Stimulated activated naive CD8-positive, alpha-beta T cell treated with anti-CD3 and anti-CD28 coated beads, Interleukin-15, Interleukin-2, amounts not matched to agents 100 U/mL and 50 U/mL, for 24 hours (primary cell): ENCODE measurements at regions not wholly inside any gene's neighbourhood (a gene's known extent, or its start where the extent isn't known, plus 50 kb on each side); places are given as distances from the start of the nearest gene placed in this dataset.

Source experiments
- ATAC-seq: fragments of 150-1000 bp; cut with Tn5 transposase; one replicate; pipeline ENCODE4 v1.10.0; 2021
- DNase-seq: peaks from one replicate; pipeline ENCODE4 v3.0.0; 2021

DNA sequence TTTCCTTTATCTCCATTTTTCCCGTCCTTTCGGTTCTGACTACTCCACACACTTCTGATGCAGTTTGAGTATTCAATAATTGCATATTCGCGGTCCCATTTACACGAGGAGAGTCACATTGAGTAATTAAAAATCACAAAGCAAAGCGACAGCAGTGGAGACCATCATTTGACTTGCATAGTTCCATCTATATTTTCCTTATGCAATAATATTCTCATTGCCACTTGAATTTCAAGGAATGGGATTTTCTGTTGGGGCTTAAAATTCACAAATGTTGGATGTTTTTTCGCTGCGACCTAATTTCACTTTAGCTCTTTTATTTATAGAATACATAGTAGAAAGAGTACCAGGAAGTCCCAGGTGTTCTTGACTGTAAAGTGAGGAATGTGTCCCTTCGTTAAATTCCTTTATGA is 186.8 kb downstream of the ZEB2 start:
- ATAC-seq (no peak), DNase-seq (no peak)

DNA sequence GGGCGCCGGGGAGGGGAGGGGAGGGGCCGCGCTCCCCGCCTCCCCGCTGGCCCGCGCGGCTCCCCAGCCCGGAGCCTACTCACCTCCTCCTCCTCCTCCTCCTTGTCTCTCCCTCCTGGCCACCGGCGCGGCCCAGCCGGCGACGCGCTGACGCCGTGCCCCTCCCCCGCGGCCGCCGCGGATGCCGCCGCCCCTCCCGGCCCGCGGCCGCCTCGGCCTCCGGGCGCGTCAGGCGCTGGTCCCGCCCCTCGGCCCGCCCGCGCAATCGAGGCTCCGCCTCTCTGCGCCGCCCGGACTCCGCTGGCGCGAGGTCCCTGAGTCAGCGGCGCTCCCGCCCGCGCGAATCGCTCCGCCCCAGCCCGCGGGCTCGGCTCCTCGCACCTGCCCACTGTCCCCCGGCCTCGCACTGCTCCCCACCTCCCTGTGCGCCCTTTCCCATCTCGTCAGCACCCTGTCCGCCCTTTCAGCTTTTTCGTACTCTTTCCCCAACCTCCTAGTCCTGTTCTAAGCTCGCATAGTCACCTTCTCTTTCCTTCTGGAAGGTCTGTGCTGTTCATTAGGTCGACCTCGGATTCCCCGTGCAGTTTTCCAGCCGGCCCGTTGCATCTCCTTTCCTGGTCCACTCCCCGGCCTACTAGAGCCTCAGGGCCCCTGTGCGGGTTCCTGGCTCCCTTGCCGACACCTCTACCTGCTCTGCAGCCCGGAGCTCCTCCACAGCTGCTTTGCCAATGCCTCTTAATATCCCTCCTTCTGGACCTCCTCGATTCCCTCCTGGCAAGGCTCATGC is 187.4 kb downstream of the ZEB2 start:
- DNase-seq: peak; percentile 91
- ATAC-seq: peak; percentile 92

- ATAC-seq: no peak
Measured at GRCh38 chr2:144331674-144332355, 188.1 kb downstream of the ZEB2 start.

DNA sequence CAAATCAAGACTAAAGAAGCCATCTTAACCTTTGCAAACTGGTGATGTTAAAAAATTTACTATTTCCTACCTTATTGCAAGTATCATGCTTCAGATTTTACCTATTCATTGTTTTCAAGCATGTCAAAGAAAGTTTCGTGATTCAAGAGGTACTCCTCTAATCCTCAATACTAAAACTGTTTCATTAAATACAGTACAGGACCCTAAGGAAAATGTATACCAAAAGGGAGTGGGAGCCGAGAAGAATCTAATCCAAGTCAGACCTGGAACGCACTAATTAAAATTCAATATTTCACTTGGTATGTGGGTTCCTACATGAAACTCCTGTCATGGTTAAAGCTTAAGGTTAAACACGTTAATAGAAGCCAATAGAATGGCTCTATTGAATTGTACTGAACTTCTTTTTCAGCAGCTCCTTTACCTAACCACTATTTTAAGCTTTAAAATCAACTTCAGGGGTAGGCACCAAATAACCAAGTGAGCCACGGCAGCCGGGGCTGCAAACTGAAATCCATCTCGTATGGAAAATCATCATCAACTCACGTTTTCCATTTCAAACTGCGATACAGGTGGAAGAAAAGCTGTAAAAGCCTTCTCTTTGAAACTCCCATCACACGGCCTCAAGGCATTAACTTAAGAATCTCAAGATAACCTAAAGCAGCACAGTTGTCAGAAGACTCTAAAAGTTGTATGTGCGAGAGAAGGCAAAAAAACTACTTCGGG is 188.8 kb downstream of the ZEB2 start:
- peak; percentile 1 for ATAC-seq
- DNase-seq: peak; percentile 33

More at GRCh38 chr2:144331674-144332355, 188.1 kb downstream of the ZEB2 start:
- DNase-seq: no peak

- DNase-seq: no peak
- no peak for ATAC-seq
Measured at GRCh38 chr2:144329472-144329871, 190.4 kb downstream of the ZEB2 start.

DNA sequence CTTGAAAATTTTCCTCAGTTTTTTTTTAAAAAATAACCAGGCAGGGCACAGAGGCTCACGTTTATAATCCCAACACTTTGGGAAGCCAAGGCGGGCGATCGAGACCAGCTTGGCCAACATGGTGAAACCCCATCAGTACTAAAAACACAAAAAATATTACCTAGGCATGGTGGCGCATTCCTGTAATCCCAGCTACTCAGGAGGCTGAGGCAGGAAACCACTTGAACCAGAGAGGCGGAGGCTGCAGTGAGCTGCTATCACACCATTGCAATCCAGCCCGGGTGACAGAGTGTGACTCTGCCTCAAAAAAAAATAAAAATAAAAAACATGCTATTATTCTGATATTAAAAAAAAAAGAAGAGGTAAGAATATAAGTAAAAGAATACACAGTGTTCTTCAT is 191.0 kb downstream of the ZEB2 start:
- DNase-seq: peak; percentile 34
- ATAC-seq: no peak

GRCh38 chr2:144326825-144327224 is 193.1 kb downstream of the ZEB2 start:
- DNase-seq: no peak
- no peak for ATAC-seq

DNA sequence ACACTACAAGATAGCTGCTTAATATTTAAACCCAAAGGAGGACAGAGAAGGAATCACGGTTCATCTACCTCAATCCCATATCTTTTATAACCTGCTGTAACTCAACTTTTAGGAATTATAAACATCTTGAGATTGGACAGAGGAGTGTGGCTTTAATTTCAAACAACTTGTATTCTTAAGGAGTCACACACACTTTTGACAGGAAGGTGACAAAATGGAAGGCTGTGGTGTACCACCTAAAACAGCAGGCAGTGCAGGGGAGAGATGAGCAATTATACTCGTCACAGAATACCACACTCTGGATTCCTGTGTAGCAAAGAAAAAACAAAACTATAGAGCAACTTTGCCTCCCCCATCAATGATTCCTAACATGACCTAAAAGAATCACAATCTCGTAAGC is 194.8 kb downstream of the ZEB2 start:
- DNase-seq: peak; percentile 50
- peak; percentile 86 for ATAC-seq

- ATAC-seq: peak; percentile 66
- no peak for DNase-seq
Measured at GRCh38 chr2:144324446-144325045, 195.4 kb downstream of the ZEB2 start.

- ATAC-seq: no peak
Measured at GRCh38 chr2:144323946-144324345, 196.0 kb downstream of the ZEB2 start.

GRCh38 chr2:144322379-144322778 is 197.5 kb downstream of the ZEB2 start:
- ATAC-seq (no peak), DNase-seq (no peak)

More at GRCh38 chr2:144323946-144324345, 196.0 kb downstream of the ZEB2 start:
- DNase-seq: no peak

- ATAC-seq (peak; percentile 54), DNase-seq (peak; percentile 50)
Measured at GRCh38 chr2:144320491-144320890, 199.4 kb downstream of the ZEB2 start.

GRCh38 chr2:144317071-144317738 is 202.7 kb downstream of the ZEB2 start:
- DNase-seq (no peak), ATAC-seq (no peak)

DNA sequence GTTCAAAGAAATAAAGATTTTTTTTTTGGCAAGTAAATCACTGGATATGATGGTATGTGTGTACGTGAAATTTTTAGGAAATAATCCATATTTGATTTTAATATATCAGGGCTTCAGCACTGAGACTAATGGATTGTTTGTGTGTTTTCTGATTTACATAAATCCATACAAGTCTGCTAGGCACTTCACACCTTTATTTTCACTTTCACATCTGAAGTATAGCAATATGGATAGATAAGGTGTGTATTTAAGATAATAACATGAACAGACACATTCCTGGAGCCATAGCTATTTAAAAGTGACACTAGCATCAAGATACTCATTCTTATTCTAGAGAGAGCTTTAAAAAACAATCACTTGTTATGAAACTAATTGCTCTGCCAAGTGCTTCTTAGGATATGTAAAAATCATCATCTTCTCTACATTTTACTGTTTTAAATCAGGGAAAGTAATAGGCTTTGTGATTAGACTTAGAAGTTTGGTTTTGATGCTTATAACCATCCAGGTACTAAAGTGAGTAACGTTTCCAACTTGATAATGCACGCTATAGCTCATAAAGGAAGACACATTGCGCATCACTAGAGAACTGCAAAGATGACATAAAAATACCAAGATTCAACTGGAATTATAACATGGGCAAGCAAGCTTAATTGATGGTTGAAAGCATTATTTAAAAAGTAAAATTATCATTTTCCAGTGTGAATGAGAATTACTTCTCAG is 208.9 kb downstream of the ZEB2 start:
- ATAC-seq (no peak), DNase-seq (no peak)

- DNase-seq (no peak), ATAC-seq (no peak)
Measured at GRCh38 chr2:144310484-144310883, 209.4 kb downstream of the ZEB2 start.

- DNase-seq (no peak), ATAC-seq (no peak)
Measured at GRCh38 chr2:144307711-144308110, 212.2 kb downstream of the ZEB2 start.

DNA sequence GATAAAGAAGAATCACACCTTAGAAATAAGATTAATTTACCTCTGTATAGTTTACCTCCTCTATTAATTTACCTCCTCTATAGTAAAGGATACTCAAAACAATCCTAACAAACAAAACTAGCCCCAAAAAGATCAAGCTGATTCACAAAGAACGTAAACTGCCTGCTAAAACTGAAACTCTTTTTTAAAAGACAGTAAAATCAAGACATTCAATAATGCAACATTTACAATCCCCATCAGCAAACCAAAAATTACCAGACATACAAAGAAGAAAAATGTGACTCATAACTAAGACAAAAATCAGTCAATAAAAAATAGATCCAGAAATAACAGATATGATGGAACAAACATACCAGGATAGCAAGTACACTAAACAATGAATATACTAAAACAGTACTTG is 215.7 kb downstream of the ZEB2 start:
- ATAC-seq: no peak

DNA sequence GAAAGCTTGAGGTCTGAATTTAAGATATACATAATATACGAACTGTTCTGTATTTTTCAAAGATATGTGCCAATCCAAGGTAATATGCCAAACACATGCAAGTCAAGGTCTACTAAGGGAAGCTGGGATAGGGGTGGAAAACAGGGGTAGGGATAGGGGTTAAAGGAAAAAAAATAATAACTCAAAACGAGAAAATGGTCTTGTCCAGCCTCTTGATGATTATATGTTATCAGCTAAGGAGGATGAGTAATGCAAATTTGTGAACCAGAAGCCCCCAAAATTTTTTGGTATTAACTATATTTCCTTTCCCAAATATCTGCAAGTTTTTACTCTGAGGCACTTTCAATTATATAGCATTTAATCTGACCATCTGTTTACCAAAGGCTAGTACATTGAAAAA is 219.3 kb downstream of the ZEB2 start:
- ATAC-seq (no peak), DNase-seq (no peak)

More for the DNA sequence above, 215.7 kb downstream of the ZEB2 start:
- DNase-seq: no peak

- ATAC-seq (no peak), DNase-seq (no peak)
Measured at GRCh38 chr2:144290276-144290675, 229.6 kb downstream of the ZEB2 start.

GRCh38 chr2:144288438-144288837 is 231.5 kb downstream of the ZEB2 start:
- ATAC-seq: no peak

DNA sequence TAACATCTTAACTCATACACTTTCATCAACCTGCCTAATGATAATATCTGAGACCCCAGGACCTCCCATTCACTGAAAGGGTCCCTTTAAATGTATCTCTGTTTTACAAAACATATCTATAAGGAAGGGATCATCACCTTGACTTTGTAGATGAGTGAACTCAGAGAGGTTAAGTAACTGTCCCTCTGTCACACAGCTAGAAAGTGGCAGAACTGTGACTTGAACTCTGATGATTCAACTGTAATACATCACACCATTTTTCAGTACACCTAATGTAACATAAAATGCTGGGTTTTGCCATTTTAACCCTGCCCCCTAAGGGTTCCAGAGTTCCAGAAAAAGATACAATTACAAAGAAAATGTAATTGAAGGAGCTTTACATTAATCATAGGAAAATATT is 234.6 kb downstream of the ZEB2 start:
- no peak for DNase-seq
- ATAC-seq: no peak

More at GRCh38 chr2:144288438-144288837, 231.5 kb downstream of the ZEB2 start:
- DNase-seq: no peak
